C4-2B (cell line): ENCODE measurements at regions not wholly inside any gene's neighbourhood (a gene's known extent, or its start where the extent isn't known, plus 50 kb on each side); places are given as distances from the start of the nearest gene placed in this dataset.

Experiments used
- ZFX ChIP-seq: fragments of 450-650 bp; IDR thresholded peaks from 2 replicates; pipeline ENCODE4 v1.6.1; 2017
- TF ChIP-seq, protein P1 (sequence below): fragments of 450-650 bp; conservative IDR thresholded peaks from 2 replicates; pipeline ENCODE4 v1.5.1; 2017; ENCODE audit warnings: mild to moderate bottlenecking

- TF ChIP-seq, protein P1, sequence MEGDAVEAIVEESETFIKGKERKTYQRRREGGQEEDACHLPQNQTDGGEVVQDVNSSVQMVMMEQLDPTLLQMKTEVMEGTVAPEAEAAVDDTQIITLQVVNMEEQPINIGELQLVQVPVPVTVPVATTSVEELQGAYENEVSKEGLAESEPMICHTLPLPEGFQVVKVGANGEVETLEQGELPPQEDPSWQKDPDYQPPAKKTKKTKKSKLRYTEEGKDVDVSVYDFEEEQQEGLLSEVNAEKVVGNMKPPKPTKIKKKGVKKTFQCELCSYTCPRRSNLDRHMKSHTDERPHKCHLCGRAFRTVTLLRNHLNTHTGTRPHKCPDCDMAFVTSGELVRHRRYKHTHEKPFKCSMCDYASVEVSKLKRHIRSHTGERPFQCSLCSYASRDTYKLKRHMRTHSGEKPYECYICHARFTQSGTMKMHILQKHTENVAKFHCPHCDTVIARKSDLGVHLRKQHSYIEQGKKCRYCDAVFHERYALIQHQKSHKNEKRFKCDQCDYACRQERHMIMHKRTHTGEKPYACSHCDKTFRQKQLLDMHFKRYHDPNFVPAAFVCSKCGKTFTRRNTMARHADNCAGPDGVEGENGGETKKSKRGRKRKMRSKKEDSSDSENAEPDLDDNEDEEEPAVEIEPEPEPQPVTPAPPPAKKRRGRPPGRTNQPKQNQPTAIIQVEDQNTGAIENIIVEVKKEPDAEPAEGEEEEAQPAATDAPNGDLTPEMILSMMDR = no peak
- TF ChIP-seq ZFX = no peak
Measured at GRCh38 chr11:115718106-115718505, 213.9 kb upstream of the CADM1 start.
